ENCODE measurements at regions not wholly inside any gene's neighbourhood (a gene's known extent, or its start where the extent isn't known, plus 50 kb on each side); places are given as distances from the start of the nearest gene placed in this dataset.

DNA sequence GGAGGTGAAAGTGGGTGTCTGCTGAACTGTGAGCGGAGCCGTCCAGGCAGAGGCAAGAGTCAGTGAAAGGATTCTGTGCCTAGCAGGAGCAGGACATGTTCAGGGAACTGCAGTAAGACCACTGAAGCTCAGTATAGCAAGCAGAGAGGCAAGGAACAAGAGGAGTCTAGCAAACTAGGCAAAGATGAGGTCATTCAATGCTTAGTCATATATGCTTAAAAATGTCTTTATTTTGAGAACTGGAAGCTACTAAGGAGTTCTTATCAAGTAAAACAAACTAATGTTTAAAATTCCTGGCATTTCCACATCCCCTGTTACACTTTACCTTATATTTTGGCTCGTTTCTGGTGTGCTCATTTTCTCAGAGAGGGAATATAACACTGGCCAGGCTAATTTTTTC is 913.4 kb downstream of the CBLN2 start:
- TF ChIP-seq EZH2phosphoT487 (IDR thresholded peaks at IDR 0.05) (no peak), EZH2 (IDR thresholded peaks at IDR 0.05) (no peak)
- TF ChIP-seq, protein P1, sequence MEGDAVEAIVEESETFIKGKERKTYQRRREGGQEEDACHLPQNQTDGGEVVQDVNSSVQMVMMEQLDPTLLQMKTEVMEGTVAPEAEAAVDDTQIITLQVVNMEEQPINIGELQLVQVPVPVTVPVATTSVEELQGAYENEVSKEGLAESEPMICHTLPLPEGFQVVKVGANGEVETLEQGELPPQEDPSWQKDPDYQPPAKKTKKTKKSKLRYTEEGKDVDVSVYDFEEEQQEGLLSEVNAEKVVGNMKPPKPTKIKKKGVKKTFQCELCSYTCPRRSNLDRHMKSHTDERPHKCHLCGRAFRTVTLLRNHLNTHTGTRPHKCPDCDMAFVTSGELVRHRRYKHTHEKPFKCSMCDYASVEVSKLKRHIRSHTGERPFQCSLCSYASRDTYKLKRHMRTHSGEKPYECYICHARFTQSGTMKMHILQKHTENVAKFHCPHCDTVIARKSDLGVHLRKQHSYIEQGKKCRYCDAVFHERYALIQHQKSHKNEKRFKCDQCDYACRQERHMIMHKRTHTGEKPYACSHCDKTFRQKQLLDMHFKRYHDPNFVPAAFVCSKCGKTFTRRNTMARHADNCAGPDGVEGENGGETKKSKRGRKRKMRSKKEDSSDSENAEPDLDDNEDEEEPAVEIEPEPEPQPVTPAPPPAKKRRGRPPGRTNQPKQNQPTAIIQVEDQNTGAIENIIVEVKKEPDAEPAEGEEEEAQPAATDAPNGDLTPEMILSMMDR (IDR thresholded peaks at IDR 0.05): no peak
